Kidney (tissue), 13 donors: ENCODE measurements at regions not wholly inside any gene's neighbourhood (a gene's known extent, or its start where the extent isn't known, plus 50 kb on each side); places are given as distances from the start of the nearest gene placed in this dataset.

ENCODE experiments used
- DNase-seq, 5 donors: peaks; one replicate each; pipeline ENCODE4 v3.0.0-alpha.2; 2013 to 2020
- FAIRE-seq: peaks from 2 replicates; lab custom pipeline; 2012; peaks lifted over from hg19 to GRCh38; lab: Jason Lieb, UNC
- H3K27ac ChIP-seq, 2 donors: one replicate each; pipeline ENCODE4 v1.7.0; 2013; ENCODE audit warnings: low read depth in 2 of 2, low read length in 2 of 2, inconsistent platforms in 1 of 2
- H3K27me3 ChIP-seq: one replicate; pipeline ENCODE4 v1.7.1; 2013; ENCODE audit warnings: low read length, inconsistent platforms; ENCODE audit not compliant: control insufficient read depth, insufficient read depth
- H3K36me3 ChIP-seq, 3 donors: one replicate each; pipeline versions ENCODE4 v1.7.0 to v1.7.1; 2013; ENCODE audit warnings: low read length in 3 of 3, control low read depth in 1 of 3, inconsistent platforms in 1 of 3; ENCODE audit not compliant: insufficient read depth in 3 of 3, control insufficient read depth in 2 of 3
- H3K4me1 ChIP-seq, 3 donors: one replicate each; pipeline versions ENCODE4 v1.7.0 to v1.7.1; 2013; ENCODE audit warnings: low read length in 3 of 3, inconsistent platforms in 1 of 3, low read depth in 1 of 3; ENCODE audit not compliant: control insufficient read depth in 2 of 3, insufficient read depth in 2 of 3
- H3K4me3 ChIP-seq, 3 donors: one replicate each; pipeline versions ENCODE4 v1.7.0 to v1.8.1; 2013; ENCODE audit warnings: low read length in 3 of 3, control low read depth in 1 of 3, inconsistent platforms in 1 of 3
- H3K9ac ChIP-seq, 3 donors: one replicate each; pipeline versions ENCODE4 v1.7.0 to v1.7.1; 2013; ENCODE audit warnings: low read length in 3 of 3, control low read depth in 1 of 3, inconsistent platforms in 1 of 3
- H3K9me3 ChIP-seq, 3 donors: one replicate each; pipeline versions ENCODE4 v1.7.0 to v1.7.1; 2013; ENCODE audit warnings: low read length in 3 of 3, control low read depth in 1 of 3, inconsistent platforms in 1 of 3; ENCODE audit not compliant: control insufficient read depth in 2 of 3, insufficient read depth in 1 of 3
- intact Hi-C: fragments of 100-400 bp; cut with DNase I; formaldehyde crosslinking; loops from one replicate; pipeline ENCODE4 v1.11.1; 2022
- TF ChIP-seq, protein P1 (sequence below): IDR thresholded peaks from 3 replicates; pipeline ENCODE4 v1.5.1; 2012; ENCODE audit warnings: mild to moderate bottlenecking, moderate library complexity, borderline replicate concordance; ENCODE audit not compliant: insufficient read depth; ENCODE audit errors: extremely low read depth
- donor health status: control.
- donor health status: control.
- donor health status: control.
- donor health status: control.
- donor health status: control.
- donor health status: DM: yes; HTN: yes; CAD: no.
- donor health status: Normal renal cell carcinoma (clear cell type).

DNA sequence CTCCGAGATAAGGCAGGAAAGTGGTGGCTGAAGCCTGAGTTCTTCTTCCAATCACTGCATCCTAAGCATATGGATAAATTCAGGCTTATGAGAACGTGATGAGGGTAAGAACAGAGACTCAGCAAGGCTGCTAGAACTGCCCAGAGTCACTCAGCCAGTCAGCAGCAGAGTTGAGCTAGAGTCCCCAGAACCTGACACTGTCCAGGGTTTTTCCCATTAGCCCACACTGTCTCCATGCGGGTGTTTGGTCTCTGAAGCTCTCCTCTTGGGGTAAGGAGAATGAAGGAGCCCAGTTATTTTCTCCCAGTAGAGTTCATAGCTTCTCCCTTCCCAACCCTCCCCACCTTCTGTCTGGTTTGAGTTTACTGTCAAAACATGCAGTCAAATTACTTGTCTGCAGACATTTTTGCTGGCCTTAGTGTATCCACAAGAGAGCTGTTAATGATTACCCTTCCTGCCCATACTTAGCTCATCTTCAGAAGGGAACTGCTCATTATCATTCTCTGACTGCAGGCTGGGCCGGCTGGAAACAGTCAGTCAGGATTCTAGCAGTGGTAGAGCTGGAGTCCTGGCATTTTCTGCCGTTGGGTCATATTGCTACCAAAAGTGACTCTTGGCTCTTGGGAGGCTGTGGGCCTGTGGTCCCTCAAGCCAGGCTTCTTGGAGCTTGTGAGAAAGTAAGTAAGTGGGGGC, 460.0 kb downstream of the HS3ST3B1 start:
- intact Hi-C loops = no loop called here
- Histone ChIP-seq H3K4me1 (peaks cover 0 to 2% (median 0%) of the 10 kb centered on the region in 3 donors), H3K9me3 (no peaks in the 10 kb centered on the region), H3K27me3 (no peaks in the 10 kb centered on the region), H3K36me3 (no peaks in the 10 kb centered on the region), H3K9ac (no peak overlapping the region), H3K27ac (peak overlapping the region in 1 of 2 donors; percentile 1), H3K4me3 (peak overlapping the region in 1 of 3 donors; percentile 4)
- TF ChIP-seq, protein P1, sequence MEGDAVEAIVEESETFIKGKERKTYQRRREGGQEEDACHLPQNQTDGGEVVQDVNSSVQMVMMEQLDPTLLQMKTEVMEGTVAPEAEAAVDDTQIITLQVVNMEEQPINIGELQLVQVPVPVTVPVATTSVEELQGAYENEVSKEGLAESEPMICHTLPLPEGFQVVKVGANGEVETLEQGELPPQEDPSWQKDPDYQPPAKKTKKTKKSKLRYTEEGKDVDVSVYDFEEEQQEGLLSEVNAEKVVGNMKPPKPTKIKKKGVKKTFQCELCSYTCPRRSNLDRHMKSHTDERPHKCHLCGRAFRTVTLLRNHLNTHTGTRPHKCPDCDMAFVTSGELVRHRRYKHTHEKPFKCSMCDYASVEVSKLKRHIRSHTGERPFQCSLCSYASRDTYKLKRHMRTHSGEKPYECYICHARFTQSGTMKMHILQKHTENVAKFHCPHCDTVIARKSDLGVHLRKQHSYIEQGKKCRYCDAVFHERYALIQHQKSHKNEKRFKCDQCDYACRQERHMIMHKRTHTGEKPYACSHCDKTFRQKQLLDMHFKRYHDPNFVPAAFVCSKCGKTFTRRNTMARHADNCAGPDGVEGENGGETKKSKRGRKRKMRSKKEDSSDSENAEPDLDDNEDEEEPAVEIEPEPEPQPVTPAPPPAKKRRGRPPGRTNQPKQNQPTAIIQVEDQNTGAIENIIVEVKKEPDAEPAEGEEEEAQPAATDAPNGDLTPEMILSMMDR = no peak
- FAIRE-seq (no peak), DNase-seq (peak in 2 of 5 donors; percentile 53 to 77)

DNA sequence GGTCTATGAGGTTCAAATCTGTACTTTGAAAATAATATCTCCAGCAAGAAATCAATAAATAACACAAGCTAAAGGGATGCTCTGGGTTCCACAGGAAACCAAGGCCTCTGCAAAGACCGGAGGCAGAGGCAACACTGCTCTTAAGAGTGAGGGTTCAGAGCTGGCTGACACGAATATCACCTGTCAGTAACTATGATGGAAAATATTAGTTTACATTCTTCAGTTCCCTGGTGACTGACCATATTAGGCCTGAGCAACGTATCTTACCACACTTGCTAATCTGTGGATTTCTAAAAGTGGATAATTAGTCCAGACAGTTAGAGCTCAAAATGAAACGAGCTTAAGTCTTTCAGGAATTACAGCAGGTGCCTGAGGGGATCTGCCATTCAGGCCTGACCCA, 459.3 kb downstream of the HS3ST3B1 start:
- Histone ChIP-seq H3K4me3 (no peak overlapping the region), H3K9me3 (no peaks in the 10 kb centered on the region), H3K9ac (no peak overlapping the region), H3K36me3 (no peaks in the 10 kb centered on the region), H3K4me1 (peaks cover 0 to 2% (median 0%) of the 10 kb centered on the region in 3 donors), H3K27ac (no peak overlapping the region), H3K27me3 (no peaks in the 10 kb centered on the region)
- DNase-seq (no peak), FAIRE-seq (no peak)
- intact Hi-C loops = no loop called here
- TF ChIP-seq, protein P1 = no peak

DNA sequence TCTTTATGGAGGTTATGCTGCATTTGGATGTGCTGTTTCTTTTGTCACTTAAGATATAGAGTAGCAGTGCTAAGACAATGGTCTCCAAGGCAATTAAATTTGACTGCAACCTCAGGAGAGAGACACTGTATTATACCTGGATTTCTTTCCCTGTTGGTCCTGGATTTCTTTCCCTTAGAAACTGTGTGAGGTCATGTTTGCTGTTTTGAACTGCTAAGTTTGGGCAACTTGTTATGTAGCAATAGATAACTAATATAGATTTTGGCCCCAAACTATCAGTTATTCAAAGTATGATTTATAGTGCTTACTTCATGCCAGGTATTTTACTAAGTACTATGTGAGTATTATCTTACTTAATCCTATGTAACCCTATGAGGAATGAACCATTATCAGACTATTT, 458.4 kb downstream of the HS3ST3B1 start:
- Histone ChIP-seq H3K27ac (no peak overlapping the region), H3K9me3 (no peaks in the 10 kb centered on the region), H3K27me3 (no peaks in the 10 kb centered on the region), H3K4me1 (peaks cover 0 to 2% (median 0%) of the 10 kb centered on the region in 3 donors), H3K4me3 (no peak overlapping the region), H3K9ac (no peak overlapping the region), H3K36me3 (no peaks in the 10 kb centered on the region)
- DNase-seq = no peak
- intact Hi-C loops = no loop called here
- TF ChIP-seq, protein P1 = no peak
- no peak for FAIRE-seq
